Activated CD8-positive, alpha-beta T cell treated with anti-CD3 and anti-CD28 coated beads for 36 hours (primary cell): ENCODE measurements at regions not wholly inside any gene's neighbourhood (a gene's known extent, or its start where the extent isn't known, plus 50 kb on each side); places are given as distances from the start of the nearest gene placed in this dataset.

Source experiments
- ATAC-seq: fragments of 200-7000 bp; cut with Tn5 transposase; one replicate; pipeline ENCODE4 v1.10.0; 2021; ENCODE audit warnings: mild to moderate bottlenecking, moderate library complexity
- CTCF ChIA-PET: fragments of 350-600 bp; sonication (Branson Sonifier 250); formaldehyde crosslinking; loops from one replicate; lab custom pipeline; 2021; ENCODE audit warnings: antibody characterized with exemption; lab: Charles Lee
- POLR2A ChIA-PET: fragments of 350-600 bp; sonication (Branson Sonifier 250); formaldehyde crosslinking; loops from one replicate; lab custom pipeline; 2021; ENCODE audit warnings: antibody characterized with exemption; lab: Charles Lee
- DNase-seq: peaks from one replicate; pipeline ENCODE4 v3.0.0-alpha.2; 2020
- H3K27ac Mint-ChIP-seq: one replicate; pipeline ENCODE4 v1.8.0; 2021; ENCODE audit warnings: mild to moderate bottlenecking, mixed read lengths
- H3K27me3 Mint-ChIP-seq: one replicate; pipeline ENCODE4 v1.8.0; 2021; ENCODE audit warnings: mixed read lengths
- H3K36me3 Mint-ChIP-seq: one replicate; pipeline ENCODE4 v1.8.0; 2021; ENCODE audit warnings: low read depth, mixed read lengths
- H3K4me1 Mint-ChIP-seq: one replicate; pipeline ENCODE4 v1.8.0; 2021; ENCODE audit warnings: low read depth, mixed read lengths
- H3K4me3 Mint-ChIP-seq: one replicate; pipeline ENCODE4 v1.8.0; 2021; ENCODE audit warnings: mild to moderate bottlenecking, moderate library complexity, mixed read lengths
- H3K9me3 Mint-ChIP-seq: one replicate; pipeline ENCODE4 v1.8.0; 2021; ENCODE audit warnings: mixed read lengths
- CTCF ChIP-seq: fragments of 200-600 bp; IDR thresholded peaks from one replicate; pipeline ENCODE4 v1.8.0; 2022; ENCODE audit warnings: antibody characterized with exemption, mild to moderate bottlenecking
- intact Hi-C: fragments of 100-400 bp; cut with micrococcal nuclease; formaldehyde crosslinking; loops from one replicate; pipeline ENCODE4 v1.10.0; 2022

- ATAC-seq = no peak
- CTCF ChIA-PET = no interaction called here
- no peak for DNase-seq
- Mint-ChIP-seq H3K4me3 (no peak overlapping the region), H3K4me1 (no peaks in the 10 kb centered on the region), H3K27ac (no peak overlapping the region), H3K9me3 (peaks cover 2% of the 10 kb centered on the region), H3K27me3 (no peaks in the 10 kb centered on the region), H3K36me3 (no peaks in the 10 kb centered on the region)
- intact Hi-C loops = no loop called here
- TF ChIP-seq CTCF = no peak
- POLR2A ChIA-PET = no interaction called here
These were observed 223.8 kb downstream of the CTTN start for GRCh38 chr11:70622091-70622490.

- CTCF ChIA-PET = no interaction called here
- peaks cover 2% of the 10 kb centered on the region for H3K9me3 Mint-ChIP-seq
- DNase-seq (no peak), ATAC-seq (no peak)
- H3K4me3 Mint-ChIP-seq = no peak overlapping the region
- no peaks in the 10 kb centered on the region for H3K36me3 Mint-ChIP-seq
- intact Hi-C loops = no loop called here
- peaks cover 2% of the 10 kb centered on the region for H3K4me1 Mint-ChIP-seq
- H3K27me3 Mint-ChIP-seq = peaks cover 3% of the 10 kb centered on the region
- POLR2A ChIA-PET = no interaction called here
- no peak overlapping the region for H3K27ac Mint-ChIP-seq
- no peak for TF ChIP-seq CTCF
These were observed 225.7 kb downstream of the CTTN start for GRCh38 chr11:70623906-70624597.

GRCh38 chr11:70624598-70624993 lies 226.3 kb downstream of the CTTN start:
- ChIA-PET POLR2A (no interaction called here), CTCF (no interaction called here)
- no peak overlapping the region for H3K27ac Mint-ChIP-seq
- H3K4me1 Mint-ChIP-seq = peaks cover 2% of the 10 kb centered on the region
- peaks cover 3% of the 10 kb centered on the region for H3K27me3 Mint-ChIP-seq
- ATAC-seq (no peak), DNase-seq (no peak)
- intact Hi-C loops = no loop called here
- no peak for TF ChIP-seq CTCF
- peaks cover 2% of the 10 kb centered on the region for H3K9me3 Mint-ChIP-seq
- H3K4me3 Mint-ChIP-seq = no peak overlapping the region
- no peaks in the 10 kb centered on the region for H3K36me3 Mint-ChIP-seq

DNA sequence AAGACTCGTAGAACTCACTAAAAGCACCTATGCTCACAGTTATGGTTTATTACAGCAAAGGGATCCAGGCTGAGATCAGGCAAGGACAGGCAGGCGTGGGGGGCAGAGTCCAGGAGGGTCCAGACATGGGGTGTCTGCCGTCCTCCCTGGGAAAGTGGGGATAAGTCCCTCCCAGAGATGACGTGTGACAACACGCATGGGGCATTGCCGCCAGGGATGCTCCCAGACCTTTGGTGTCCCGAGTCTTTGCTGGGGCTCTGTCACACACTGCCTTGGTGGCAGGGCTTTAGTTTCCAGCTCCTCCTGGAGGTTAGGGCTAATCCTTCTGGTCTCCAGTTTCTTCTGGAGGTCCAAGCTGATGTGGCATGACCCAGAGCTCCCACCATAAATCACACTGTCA lies 226.7 kb downstream of the CTTN start:
- Mint-ChIP-seq H3K4me3 (no peak overlapping the region), H3K4me1 (peaks cover 2% of the 10 kb centered on the region)
- intact Hi-C loops = no loop called here

More for the DNA sequence above, 226.7 kb downstream of the CTTN start:
- Mint-ChIP-seq H3K36me3 (no peaks in the 10 kb centered on the region), H3K9me3 (peaks cover 2% of the 10 kb centered on the region), H3K27ac (no peak overlapping the region), H3K27me3 (peaks cover 3% of the 10 kb centered on the region)
- CTCF ChIA-PET = no interaction called here
- no peak for ATAC-seq
- POLR2A ChIA-PET = no interaction called here
- no peak for TF ChIP-seq CTCF
- DNase-seq = no peak
